ENCODE measurements at regions not wholly inside any gene's neighbourhood (a gene's known extent, or its start where the extent isn't known, plus 50 kb on each side); places are given as distances from the start of the nearest gene placed in this dataset.

DNA sequence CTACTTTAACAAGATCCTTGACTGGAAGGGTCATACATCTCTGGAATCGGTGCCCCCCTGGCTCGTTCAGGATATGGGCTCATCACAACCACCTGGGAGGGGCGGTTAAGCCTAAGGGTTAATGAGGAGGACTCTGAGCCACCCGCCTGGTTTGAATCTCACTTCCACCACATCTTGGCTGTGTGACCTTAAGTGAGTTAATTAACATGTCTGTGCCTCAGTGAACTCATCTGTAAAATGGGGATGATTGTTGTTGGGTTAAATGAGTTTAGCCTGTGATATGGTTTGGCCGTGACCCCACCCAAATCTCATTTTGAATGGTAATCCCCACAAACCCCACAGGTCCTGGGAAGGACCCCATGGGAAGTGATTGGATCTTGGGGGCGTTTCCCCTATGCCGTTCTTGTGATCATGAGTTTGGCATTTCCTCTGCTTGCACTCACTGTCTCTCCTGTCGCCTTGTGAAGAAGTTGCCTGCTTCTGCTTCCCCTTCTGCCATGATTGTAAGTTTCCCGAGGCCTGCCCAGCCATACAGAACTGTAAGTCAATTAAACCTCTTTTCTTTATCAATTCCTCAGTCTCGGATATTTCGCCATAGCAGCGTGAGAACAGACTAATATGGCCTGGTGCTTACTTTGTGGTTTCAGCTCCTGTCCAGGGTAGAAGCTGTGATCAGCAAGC, 214.0 kb upstream of the CIBAR2 start:
- no peak overlapping the region for H3K9ac ChIP-seq (ENCODE audit: low read length)
- H3K4me3 ChIP-seq (ENCODE audit: low read length) = no peak overlapping the region
- no peaks in the 10 kb centered on the region for H3K9me3 ChIP-seq (ENCODE audit: control insufficient read depth, low read length)
- H3K4me1 ChIP-seq (ENCODE audit: control insufficient read depth, insufficient read depth, low read length) = peaks cover 63% of the 10 kb centered on the region
- H3K27me3 ChIP-seq (replicated peaks; ENCODE audit: control insufficient read depth, insufficient read depth, low read length) = no peaks in the 10 kb centered on the region
- no peak for DNase-seq (ENCODE audit: low read depth)
- H3K36me3 ChIP-seq (ENCODE audit: control insufficient read depth, insufficient read depth, low read length, severe bottlenecking) = no peaks in the 10 kb centered on the region

DNA sequence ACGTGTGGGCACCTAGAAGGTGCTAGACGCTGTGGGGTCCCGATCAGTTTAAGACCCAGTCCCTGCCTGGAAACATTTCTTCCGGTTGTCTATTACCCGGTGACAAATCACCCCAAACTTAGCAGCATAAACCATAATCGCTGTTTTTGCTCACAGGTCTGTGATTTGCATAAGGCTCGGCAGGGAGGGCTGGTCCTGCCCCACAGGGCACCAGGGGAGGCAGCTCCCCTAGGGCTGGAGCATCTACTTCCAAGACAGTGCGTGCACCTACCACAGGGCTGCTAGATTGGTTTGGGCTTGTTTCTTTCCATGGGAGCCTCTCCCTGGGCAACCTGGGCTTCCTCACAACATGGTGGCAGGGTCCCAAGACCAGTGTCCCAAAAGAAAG, 214.5 kb upstream of the CIBAR2 start:
- peaks cover 59% of the 10 kb centered on the region for H3K4me1 ChIP-seq (ENCODE audit: control insufficient read depth, insufficient read depth, low read length)
- H3K9ac ChIP-seq (ENCODE audit: low read length) = no peak overlapping the region
- H3K36me3 ChIP-seq (ENCODE audit: control insufficient read depth, insufficient read depth, low read length, severe bottlenecking) = no peaks in the 10 kb centered on the region
- H3K27me3 ChIP-seq (replicated peaks; ENCODE audit: control insufficient read depth, insufficient read depth, low read length) = no peaks in the 10 kb centered on the region
- no peak overlapping the region for H3K4me3 ChIP-seq (ENCODE audit: low read length)
- H3K9me3 ChIP-seq (ENCODE audit: control insufficient read depth, low read length) = no peaks in the 10 kb centered on the region
- DNase-seq (ENCODE audit: low read depth) = no peak

DNA sequence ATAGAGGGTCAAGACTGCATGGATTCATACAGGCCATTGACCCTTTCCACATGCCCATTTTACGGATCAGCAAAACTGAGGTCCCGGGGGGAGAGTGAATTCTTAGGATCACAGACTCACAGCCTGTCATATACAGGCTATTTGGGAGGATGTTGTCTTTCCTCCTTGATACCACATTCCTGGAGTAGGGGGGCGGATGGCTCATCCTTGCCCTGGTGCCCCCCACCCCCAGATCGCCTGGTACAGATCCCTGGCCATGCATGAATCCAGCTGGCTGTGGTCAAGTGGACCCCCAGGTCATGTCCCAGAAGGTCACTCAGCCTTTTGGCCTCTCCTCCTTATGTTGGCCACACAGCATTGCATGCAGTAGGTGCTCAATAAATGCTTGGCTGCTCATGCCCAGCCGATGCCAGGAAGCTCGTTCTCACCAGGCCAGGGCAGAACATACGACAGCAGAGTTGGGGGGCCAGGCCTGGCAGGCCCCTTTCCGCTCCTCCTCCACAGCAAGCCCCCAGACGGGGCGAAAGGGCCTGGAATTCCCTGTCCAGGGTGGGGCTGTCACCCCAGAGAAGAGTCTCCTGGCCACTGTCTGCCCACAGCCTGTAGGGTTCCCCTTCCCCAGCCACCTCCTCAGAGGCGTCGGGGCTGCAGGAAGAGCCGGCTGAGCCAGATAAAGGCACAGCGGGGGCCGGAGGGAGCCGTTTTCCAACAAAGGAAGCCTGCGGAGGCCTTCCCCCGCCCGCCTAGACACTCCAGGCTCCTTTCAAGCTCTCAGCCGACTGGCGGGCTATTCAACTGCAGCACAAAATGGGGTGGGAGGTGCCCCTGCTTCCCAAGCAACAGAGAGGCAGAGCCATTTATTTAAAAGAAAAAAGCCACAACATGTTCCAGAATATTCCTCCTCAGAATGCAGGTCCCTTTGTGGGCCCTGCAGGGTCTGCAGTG, 215.7 kb upstream of the CIBAR2 start:
- H3K9ac ChIP-seq (ENCODE audit: low read length) = peak overlapping the region; percentile 64
- H3K4me3 ChIP-seq (ENCODE audit: low read length) = no peak overlapping the region
- H3K4me1 ChIP-seq (ENCODE audit: control insufficient read depth, insufficient read depth, low read length) = peaks cover 51% of the 10 kb centered on the region
- no peaks in the 10 kb centered on the region for H3K27me3 ChIP-seq (replicated peaks; ENCODE audit: control insufficient read depth, insufficient read depth, low read length)
- no peak for DNase-seq (ENCODE audit: low read depth)
- no peaks in the 10 kb centered on the region for H3K36me3 ChIP-seq (ENCODE audit: control insufficient read depth, insufficient read depth, low read length, severe bottlenecking)
- H3K9me3 ChIP-seq (ENCODE audit: control insufficient read depth, low read length) = no peaks in the 10 kb centered on the region

DNA sequence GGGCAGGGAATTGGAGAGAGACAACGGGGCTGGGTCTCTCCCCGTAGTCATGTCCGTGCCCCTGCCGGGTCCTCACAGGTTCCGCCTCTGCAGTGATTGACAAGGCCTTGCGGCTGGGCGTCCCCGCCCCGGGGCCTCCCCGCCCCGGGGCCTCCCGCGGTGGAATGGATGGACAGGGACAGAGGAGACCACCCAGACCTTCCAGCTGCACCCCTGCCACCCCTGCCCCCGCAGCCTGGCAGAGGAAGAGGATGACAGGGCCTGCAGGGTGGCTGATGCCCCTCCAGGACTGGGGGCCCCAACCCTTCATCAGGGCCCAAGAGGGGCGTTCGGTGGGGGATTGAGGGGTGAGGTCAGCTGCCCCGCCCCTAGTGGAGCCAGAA, 216.4 kb upstream of the CIBAR2 start:
- no peaks in the 10 kb centered on the region for H3K9me3 ChIP-seq (ENCODE audit: control insufficient read depth, low read length)
- peak overlapping the region; percentile 64 for H3K9ac ChIP-seq (ENCODE audit: low read length)
- DNase-seq (ENCODE audit: low read depth) = no peak
- no peaks in the 10 kb centered on the region for H3K27me3 ChIP-seq (replicated peaks; ENCODE audit: control insufficient read depth, insufficient read depth, low read length)
- H3K36me3 ChIP-seq (ENCODE audit: control insufficient read depth, insufficient read depth, low read length, severe bottlenecking) = no peaks in the 10 kb centered on the region
- H3K4me1 ChIP-seq (ENCODE audit: control insufficient read depth, insufficient read depth, low read length) = peaks cover 44% of the 10 kb centered on the region
- H3K4me3 ChIP-seq (ENCODE audit: low read length) = no peak overlapping the region

DNA sequence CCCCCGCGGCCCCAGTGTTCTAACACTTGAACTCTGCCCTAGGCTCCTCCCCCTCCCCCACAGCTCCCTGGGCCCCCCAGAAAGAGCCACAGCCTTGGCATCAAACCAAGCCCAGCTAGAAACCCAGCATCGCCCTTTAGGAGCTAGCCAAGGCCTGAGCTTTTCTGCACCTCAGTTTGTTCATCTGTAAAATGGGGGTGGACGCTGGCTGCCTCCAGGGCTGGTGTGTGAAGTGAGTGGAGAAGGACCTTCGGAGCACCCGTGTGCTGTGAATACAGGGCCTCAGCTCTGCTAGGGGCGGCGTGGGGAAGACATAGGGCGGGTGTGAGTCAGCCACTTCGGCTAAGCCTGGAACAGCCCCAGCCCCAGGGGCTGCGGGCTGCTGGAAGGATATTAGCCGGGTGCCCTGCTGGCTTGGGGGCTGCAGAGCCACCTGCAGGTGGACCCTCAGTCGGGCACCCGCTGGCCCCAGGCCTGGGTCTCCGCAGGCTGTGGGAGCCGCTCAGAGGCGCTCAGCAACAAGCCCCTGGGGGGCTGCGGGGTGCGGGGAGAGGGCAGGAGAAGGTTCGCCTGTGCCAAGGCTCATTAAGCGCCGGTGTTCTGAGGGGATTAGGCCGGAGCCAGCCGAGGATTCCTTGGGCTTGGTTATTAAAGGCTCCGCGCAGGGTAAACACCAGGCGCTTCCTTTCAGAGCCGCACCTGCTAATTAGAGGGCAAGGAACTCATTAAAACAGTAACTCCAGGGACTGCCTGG, 217.0 kb upstream of the CIBAR2 start:
- no peaks in the 10 kb centered on the region for H3K27me3 ChIP-seq (replicated peaks; ENCODE audit: control insufficient read depth, insufficient read depth, low read length)
- peaks cover 41% of the 10 kb centered on the region for H3K4me1 ChIP-seq (ENCODE audit: control insufficient read depth, insufficient read depth, low read length)
- no peak overlapping the region for H3K4me3 ChIP-seq (ENCODE audit: low read length)
- H3K36me3 ChIP-seq (ENCODE audit: control insufficient read depth, insufficient read depth, low read length, severe bottlenecking) = peaks cover 2% of the 10 kb centered on the region
- H3K9me3 ChIP-seq (ENCODE audit: control insufficient read depth, low read length) = no peaks in the 10 kb centered on the region
- H3K9ac ChIP-seq (ENCODE audit: low read length) = peak overlapping the region; percentile 64
- DNase-seq (ENCODE audit: low read depth) = peak; percentile 34

DNA sequence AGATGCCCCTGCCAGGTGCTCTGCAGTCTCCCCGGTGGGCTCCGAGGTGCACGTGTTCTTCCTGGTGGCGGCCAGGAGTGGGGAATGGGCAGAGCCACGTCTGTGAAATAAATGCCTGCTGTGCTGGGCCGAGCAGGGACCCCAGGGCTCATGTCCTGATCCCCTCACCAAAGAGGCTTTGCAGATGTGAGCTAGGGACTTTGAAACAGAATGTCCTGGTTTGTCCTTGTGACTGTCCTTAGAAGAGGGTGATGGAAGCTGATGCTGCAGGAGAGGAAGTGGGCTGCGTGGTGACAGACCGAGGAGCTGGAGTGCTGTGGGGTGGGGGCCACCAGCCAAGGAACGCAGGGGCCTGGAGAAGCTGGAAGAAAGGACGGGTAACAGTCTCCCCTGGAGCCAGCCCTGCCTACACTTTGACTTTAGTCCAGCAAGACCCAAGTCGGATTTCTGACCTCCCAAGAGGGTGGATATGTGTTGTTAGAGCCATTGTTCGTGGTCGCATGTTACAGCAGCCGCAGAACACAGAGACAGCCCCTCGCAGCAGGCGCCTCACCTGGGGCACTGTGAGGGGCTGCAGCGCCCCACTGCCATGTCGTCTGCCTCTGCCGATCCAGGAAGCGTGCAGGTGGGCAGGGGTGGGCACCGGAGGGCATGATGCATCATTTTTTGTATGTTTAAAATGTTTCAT, 217.9 kb upstream of the CIBAR2 start:
- DNase-seq (ENCODE audit: low read depth) = no peak
- peaks cover 41% of the 10 kb centered on the region for H3K4me1 ChIP-seq (ENCODE audit: control insufficient read depth, insufficient read depth, low read length)

DNA sequence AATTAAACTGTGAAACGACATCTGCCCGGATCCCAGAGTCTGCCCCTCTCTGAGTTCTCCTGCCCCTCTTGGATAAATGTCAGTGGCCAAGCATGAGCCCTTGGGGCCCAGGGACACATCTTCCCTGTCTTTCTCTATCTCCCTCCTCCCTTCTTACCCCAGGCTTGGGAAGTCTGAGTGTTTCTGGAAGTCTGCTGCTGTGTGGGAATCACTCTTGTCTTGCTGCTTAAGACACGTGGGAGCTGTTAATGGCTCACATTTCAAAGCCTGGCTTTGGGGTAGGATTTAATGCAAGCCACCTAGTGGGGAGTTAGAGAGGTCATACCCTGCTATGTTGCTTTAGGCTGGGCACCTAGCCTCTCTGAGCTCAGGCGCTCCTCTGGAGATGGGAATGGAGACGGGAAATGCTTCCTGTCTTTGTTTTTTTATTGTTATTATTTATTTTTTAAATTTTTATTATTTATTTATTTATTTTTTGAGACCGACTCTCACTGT, 218.5 kb upstream of the CIBAR2 start:
- no peaks in the 10 kb centered on the region for H3K9me3 ChIP-seq (ENCODE audit: control insufficient read depth, low read length)
- H3K9ac ChIP-seq (ENCODE audit: low read length) = peak overlapping the region; percentile 57
- peaks cover 6% of the 10 kb centered on the region for H3K36me3 ChIP-seq (ENCODE audit: control insufficient read depth, insufficient read depth, low read length, severe bottlenecking)
- peaks cover 41% of the 10 kb centered on the region for H3K4me1 ChIP-seq (ENCODE audit: control insufficient read depth, insufficient read depth, low read length)
- DNase-seq (ENCODE audit: low read depth) = peak; percentile 82
- H3K4me3 ChIP-seq (ENCODE audit: low read length) = peak overlapping the region; percentile 19
- no peaks in the 10 kb centered on the region for H3K27me3 ChIP-seq (replicated peaks; ENCODE audit: control insufficient read depth, insufficient read depth, low read length)

More for the DNA sequence above, 217.9 kb upstream of the CIBAR2 start:
- Histone ChIP-seq H3K9me3 (ENCODE audit: control insufficient read depth, low read length) (no peaks in the 10 kb centered on the region), H3K36me3 (ENCODE audit: control insufficient read depth, insufficient read depth, low read length, severe bottlenecking) (peaks cover 6% of the 10 kb centered on the region), H3K4me3 (ENCODE audit: low read length) (peak overlapping the region; percentile 19), H3K27me3 (replicated peaks; ENCODE audit: control insufficient read depth, insufficient read depth, low read length) (no peaks in the 10 kb centered on the region), H3K9ac (ENCODE audit: low read length) (peak overlapping the region; percentile 57)

DNA sequence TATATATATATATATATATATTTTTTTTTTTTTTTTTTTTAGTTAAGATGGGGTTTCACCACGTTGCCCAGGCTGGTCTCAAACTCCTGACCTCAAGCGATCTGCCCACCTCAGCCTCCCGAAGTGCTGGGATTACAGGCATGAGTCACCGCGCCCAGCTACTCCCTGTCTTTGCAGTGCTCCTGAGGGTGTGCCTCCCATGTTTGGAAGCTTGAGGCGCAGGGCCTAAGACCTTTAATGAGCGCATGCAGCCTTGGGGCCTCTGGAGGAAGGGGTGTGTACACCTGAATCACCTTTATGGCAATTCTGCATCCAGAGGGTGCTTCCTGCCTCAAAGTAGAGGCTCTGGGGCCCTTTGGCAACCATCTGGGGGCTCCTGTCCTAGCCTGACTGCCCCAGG, 219.4 kb upstream of the CIBAR2 start:
- no peak for DNase-seq (ENCODE audit: low read depth)
- Histone ChIP-seq H3K36me3 (ENCODE audit: control insufficient read depth, insufficient read depth, low read length, severe bottlenecking) (peaks cover 6% of the 10 kb centered on the region), H3K4me3 (ENCODE audit: low read length) (no peak overlapping the region), H3K9me3 (ENCODE audit: control insufficient read depth, low read length) (no peaks in the 10 kb centered on the region), H3K4me1 (ENCODE audit: control insufficient read depth, insufficient read depth, low read length) (peaks cover 37% of the 10 kb centered on the region), H3K27me3 (replicated peaks; ENCODE audit: control insufficient read depth, insufficient read depth, low read length) (no peaks in the 10 kb centered on the region), H3K9ac (ENCODE audit: low read length) (no peak overlapping the region)

DNA sequence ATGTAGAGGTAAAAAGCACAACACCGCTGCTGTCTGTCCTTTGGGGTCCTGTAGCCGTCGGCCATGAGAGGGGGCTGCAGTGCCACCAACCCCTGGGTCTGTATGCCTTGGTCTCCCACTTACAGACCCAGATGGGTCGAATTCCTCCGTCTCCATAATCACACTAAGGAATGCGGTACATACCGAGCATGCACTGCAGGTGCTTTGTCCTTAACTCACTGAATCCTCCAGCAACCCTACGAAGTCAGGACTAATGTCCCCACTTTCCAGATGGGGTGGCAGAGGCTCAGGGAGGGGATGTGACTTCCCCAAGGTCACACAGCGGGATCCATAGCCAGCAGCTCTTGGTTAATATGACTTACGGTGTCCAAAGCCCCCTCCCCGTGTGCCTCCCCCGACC, 219.9 kb upstream of the CIBAR2 start:
- H3K4me3 ChIP-seq (ENCODE audit: low read length) = no peak overlapping the region
- no peaks in the 10 kb centered on the region for H3K9me3 ChIP-seq (ENCODE audit: control insufficient read depth, low read length)
- no peaks in the 10 kb centered on the region for H3K27me3 ChIP-seq (replicated peaks; ENCODE audit: control insufficient read depth, insufficient read depth, low read length)
- DNase-seq (ENCODE audit: low read depth) = no peak
- H3K4me1 ChIP-seq (ENCODE audit: control insufficient read depth, insufficient read depth, low read length) = peaks cover 33% of the 10 kb centered on the region
- no peak overlapping the region for H3K9ac ChIP-seq (ENCODE audit: low read length)
- H3K36me3 ChIP-seq (ENCODE audit: control insufficient read depth, insufficient read depth, low read length, severe bottlenecking) = peaks cover 6% of the 10 kb centered on the region

DNA sequence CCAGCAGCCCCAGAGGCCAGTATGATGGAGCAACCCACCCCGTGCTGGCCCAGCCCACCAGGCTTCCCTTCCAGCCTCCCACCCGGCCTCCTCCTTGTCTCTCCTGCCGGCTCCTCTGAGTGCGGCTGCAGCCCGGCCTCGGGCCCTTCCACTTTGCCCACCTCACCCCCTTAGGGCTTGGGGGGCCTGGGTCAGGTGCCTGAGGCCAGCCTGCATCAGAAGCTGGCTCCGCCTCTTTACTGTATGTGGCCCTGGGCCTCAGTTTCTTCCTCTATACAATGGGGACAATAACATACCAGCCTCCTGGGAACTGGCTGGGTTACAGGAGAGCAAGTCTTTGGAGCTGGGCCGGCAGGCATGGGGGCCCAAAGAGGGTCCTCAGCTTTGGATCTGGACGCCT, 221.1 kb upstream of the CIBAR2 start:
- H3K27me3 ChIP-seq (replicated peaks; ENCODE audit: control insufficient read depth, insufficient read depth, low read length) = no peaks in the 10 kb centered on the region

More for the DNA sequence above, 221.1 kb upstream of the CIBAR2 start:
- Histone ChIP-seq H3K36me3 (ENCODE audit: control insufficient read depth, insufficient read depth, low read length, severe bottlenecking) (peaks cover 6% of the 10 kb centered on the region), H3K4me3 (ENCODE audit: low read length) (no peak overlapping the region), H3K4me1 (ENCODE audit: control insufficient read depth, insufficient read depth, low read length) (peaks cover 23% of the 10 kb centered on the region), H3K9me3 (ENCODE audit: control insufficient read depth, low read length) (no peaks in the 10 kb centered on the region), H3K9ac (ENCODE audit: low read length) (no peak overlapping the region)
- no peak for DNase-seq (ENCODE audit: low read depth)

Measured in adipocyte (in vitro differentiated cells).